PC-3 (cell line): ENCODE measurements at regions not wholly inside any gene's neighbourhood (a gene's known extent, or its start where the extent isn't known, plus 50 kb on each side); places are given as distances from the start of the nearest gene placed in this dataset.

ENCODE experiments used
- ATAC-seq: fragments of 200-7000 bp; cut with Tn5 transposase; 2 replicates; pipeline ENCODE4 v1.9.1; 2020; ENCODE audit warnings: mild to moderate bottlenecking, moderate library complexity
- BruUV-seq: library from RNA; stranded (reverse); fragments of 400-500 nt; replicated peaks from 2 replicates; lab custom pipeline; 2021; lab: Mats Ljungman, UMichigan
- CTCF ChIA-PET: fragments of 300-600 bp; sonication (Branson Sonifier 250); formaldehyde crosslinking; loops from one replicate; lab custom pipeline; 2022; ENCODE audit warnings: antibody characterized with exemption; lab: Charles Lee
- POLR2A ChIA-PET: fragments of 300-600 bp; sonication (Branson Sonifier 250); formaldehyde crosslinking; loops from one replicate; lab custom pipeline; 2022; ENCODE audit warnings: antibody characterized with exemption; ENCODE audit not compliant: unreplicated experiment; lab: Charles Lee
- DNase-seq: peaks from one replicate; pipeline ENCODE4 v3.0.0-alpha.2; 2015
- H2AFZ ChIP-seq: fragments of 300-600 bp; sonication (generic); 2 replicates; pipeline ENCODE4 v1.6.0; 2016; ENCODE audit warnings: antibody characterized with exemption, low read length
- H3F3A ChIP-seq: fragments of 300-600 bp; sonication (generic); one replicate; pipeline ENCODE4 v1.6.0; 2017; ENCODE audit warnings: antibody characterized with exemption, low read length, control low read depth, mild to moderate bottlenecking; ENCODE audit not compliant: unreplicated experiment
- H3K27ac ChIP-seq: fragments of 300-600 bp; sonication (generic); 2 replicates; pipeline ENCODE4 v1.5.1; 2016; ENCODE audit warnings: mild to moderate bottlenecking, low read length
- H3K27me3 ChIP-seq: fragments of 300-600 bp; sonication (generic); 2 replicates; pipeline ENCODE4 v1.6.1; 2016; ENCODE audit warnings: low read length, mixed read lengths
- H3K36me3 ChIP-seq: fragments of 300-600 bp; sonication (generic); 2 replicates; pipeline ENCODE4 v1.6.1; 2016; ENCODE audit warnings: low read depth, mixed run types, low read length, mixed read lengths
- H3K4me1 ChIP-seq: fragments of 300-600 bp; sonication (generic); 2 replicates; pipeline ENCODE4 v1.5.1; 2016; ENCODE audit warnings: low read length; ENCODE audit not compliant: insufficient read depth
- H3K4me2 ChIP-seq: fragments of 300-600 bp; sonication (generic); 2 replicates; pipeline ENCODE4 v1.6.0; 2016; ENCODE audit warnings: low read length
- H3K4me3 ChIP-seq: fragments of 300-600 bp; sonication (generic); 2 replicates; pipeline ENCODE4 v1.5.1; 2016; ENCODE audit warnings: mild to moderate bottlenecking, low read length, mixed read lengths
- H3K79me2 ChIP-seq: fragments of 300-600 bp; sonication (generic); 2 replicates; pipeline ENCODE4 v1.6.1; 2017; ENCODE audit warnings: low read length, mixed read lengths
- H3K9ac ChIP-seq: fragments of 300-600 bp; sonication (generic); 2 replicates; pipeline ENCODE4 v1.6.0; 2016; ENCODE audit warnings: mild to moderate bottlenecking, low read length
- H3K9me2 ChIP-seq: fragments of 300-600 bp; sonication (generic); replicated peaks from 2 replicates; pipeline ENCODE4 v1.6.1; 2016; ENCODE audit warnings: mixed run types, low read length, mixed read lengths
- H3K9me3 ChIP-seq: fragments of 300-600 bp; sonication (generic); 2 replicates; pipeline ENCODE4 v1.6.1; 2016; ENCODE audit warnings: low read length, mixed read lengths
- H4K20me1 ChIP-seq: fragments of 300-600 bp; sonication (generic); 2 replicates; pipeline ENCODE4 v1.6.1; 2016; ENCODE audit warnings: low read length, mixed read lengths
- EZH2 ChIP-seq: fragments of 300-600 bp; sonication (generic); IDR thresholded peaks from one replicate; pipeline ENCODE4 v1.6.1; 2017; ENCODE audit warnings: antibody characterized with exemption, mild to moderate bottlenecking, low read length; ENCODE audit not compliant: unreplicated experiment
- EZH2phosphoT487 ChIP-seq: fragments of 300-600 bp; sonication (generic); IDR thresholded peaks from 2 replicates; pipeline ENCODE4 v1.6.1; 2018; ENCODE audit warnings: mild to moderate bottlenecking, antibody characterized with exemption, low read length, borderline replicate concordance
- intact Hi-C: fragments of 100-400 bp; cut with micrococcal nuclease; formaldehyde crosslinking; loops from 2 replicates; pipeline ENCODE4 v1.9.0; 2023
- TF ChIP-seq, protein P1 (sequence below): fragments of 300-600 bp; sonication (generic); conservative IDR thresholded peaks from 2 replicates; pipeline ENCODE4 v1.5.1; 2017; ENCODE audit warnings: antibody characterized with exemption, low read depth, mild to moderate bottlenecking, low read length

DNA sequence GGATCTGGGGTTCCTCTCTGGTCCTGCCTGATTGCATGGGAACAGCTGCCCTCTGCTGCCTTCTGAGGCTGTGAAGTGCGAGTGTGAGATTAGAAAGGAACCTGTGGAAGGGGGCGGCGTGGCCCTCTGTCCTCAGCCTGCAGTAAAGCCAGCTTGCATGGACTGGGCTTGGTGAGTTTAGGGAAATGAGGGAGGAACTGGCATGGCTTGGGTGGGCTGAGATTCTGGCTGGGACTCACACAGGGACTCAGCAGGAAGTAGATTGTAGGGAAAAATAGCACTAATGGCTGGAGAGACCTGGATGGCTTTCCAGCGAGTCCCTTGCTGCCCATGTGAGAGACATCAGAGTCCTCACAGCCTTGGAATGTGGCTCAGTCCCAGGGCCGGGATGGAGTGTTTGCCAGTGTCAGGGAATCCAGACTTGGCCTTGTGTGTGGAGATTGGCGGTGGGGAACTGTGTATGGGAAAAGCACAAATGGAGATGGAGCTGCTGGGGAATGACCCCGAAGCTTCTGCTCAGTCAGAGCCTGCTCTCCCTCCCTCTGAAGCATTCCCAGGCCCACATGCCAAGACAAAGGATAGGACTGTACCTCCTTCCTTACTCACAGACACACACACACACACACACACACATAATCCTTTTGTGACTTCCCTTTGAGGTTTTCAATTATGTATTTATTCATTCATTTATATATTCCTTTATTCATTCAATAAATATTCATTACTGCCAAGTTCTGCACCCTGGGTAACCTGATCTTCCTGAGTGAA, 115.4 kb downstream of the ACAA2 start:
- DNase-seq = peak; percentile 51
- peaks cover 8% of the 10 kb centered on the region for H3K4me1 ChIP-seq
- H3K4me2 ChIP-seq = no peak overlapping the region
- CTCF ChIA-PET = interaction anchor here (0.5 kb wide), 1 partner anchor 138 kb away, joined by 3 read pairs; no protein-coding TSS in a partner anchor
- no peaks in the 10 kb centered on the region for H3K27me3 ChIP-seq
- H3K27ac ChIP-seq = peak overlapping the region; percentile 73
- peak; percentile 82 for ATAC-seq
- no peaks in the 10 kb centered on the region for H3K9me2 ChIP-seq
- H3K9ac ChIP-seq = peak overlapping the region; percentile 41
- TF ChIP-seq, protein P1, sequence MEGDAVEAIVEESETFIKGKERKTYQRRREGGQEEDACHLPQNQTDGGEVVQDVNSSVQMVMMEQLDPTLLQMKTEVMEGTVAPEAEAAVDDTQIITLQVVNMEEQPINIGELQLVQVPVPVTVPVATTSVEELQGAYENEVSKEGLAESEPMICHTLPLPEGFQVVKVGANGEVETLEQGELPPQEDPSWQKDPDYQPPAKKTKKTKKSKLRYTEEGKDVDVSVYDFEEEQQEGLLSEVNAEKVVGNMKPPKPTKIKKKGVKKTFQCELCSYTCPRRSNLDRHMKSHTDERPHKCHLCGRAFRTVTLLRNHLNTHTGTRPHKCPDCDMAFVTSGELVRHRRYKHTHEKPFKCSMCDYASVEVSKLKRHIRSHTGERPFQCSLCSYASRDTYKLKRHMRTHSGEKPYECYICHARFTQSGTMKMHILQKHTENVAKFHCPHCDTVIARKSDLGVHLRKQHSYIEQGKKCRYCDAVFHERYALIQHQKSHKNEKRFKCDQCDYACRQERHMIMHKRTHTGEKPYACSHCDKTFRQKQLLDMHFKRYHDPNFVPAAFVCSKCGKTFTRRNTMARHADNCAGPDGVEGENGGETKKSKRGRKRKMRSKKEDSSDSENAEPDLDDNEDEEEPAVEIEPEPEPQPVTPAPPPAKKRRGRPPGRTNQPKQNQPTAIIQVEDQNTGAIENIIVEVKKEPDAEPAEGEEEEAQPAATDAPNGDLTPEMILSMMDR = no peak
- no peak for TF ChIP-seq EZH2
- no peak for TF ChIP-seq EZH2phosphoT487
- H3F3A ChIP-seq = no peaks in the 10 kb centered on the region
- intact Hi-C loops = loop anchor here (10.0 kb wide), 1 partner anchor 133 kb away; the partner anchor contains the start of gene LIPG
- BruUV-seq = no TSS peak
- H4K20me1 ChIP-seq = no peaks in the 10 kb centered on the region
- no peaks in the 10 kb centered on the region for H3K79me2 ChIP-seq
- H3K4me3 ChIP-seq = no peak overlapping the region
- H2AFZ ChIP-seq = no peak overlapping the region
- POLR2A ChIA-PET = no interaction called here
- no peaks in the 10 kb centered on the region for H3K36me3 ChIP-seq
- no peaks in the 10 kb centered on the region for H3K9me3 ChIP-seq

- ATAC-seq = no peak
- no peaks in the 10 kb centered on the region for H3F3A ChIP-seq
- intact Hi-C loops = loop anchor here (10.0 kb wide), 1 partner anchor 132 kb away; the partner anchor contains the start of gene LIPG
- H3K9ac ChIP-seq = no peak overlapping the region
- no peaks in the 10 kb centered on the region for H3K9me3 ChIP-seq
- no peaks in the 10 kb centered on the region for H3K27me3 ChIP-seq
- ChIA-PET POLR2A (no interaction called here), CTCF (no interaction called here)
- H3K9me2 ChIP-seq = no peaks in the 10 kb centered on the region
- BruUV-seq = no TSS peak
- H3K27ac ChIP-seq = no peak overlapping the region
- H3K4me1 ChIP-seq = peaks cover 9% of the 10 kb centered on the region
- H3K79me2 ChIP-seq = no peaks in the 10 kb centered on the region
- no peaks in the 10 kb centered on the region for H3K36me3 ChIP-seq
- TF ChIP-seq EZH2 (no peak), EZH2phosphoT487 (no peak)
- TF ChIP-seq, protein P1 = no peak
- no peaks in the 10 kb centered on the region for H4K20me1 ChIP-seq
- H3K4me2 ChIP-seq = no peak overlapping the region
- H3K4me3 ChIP-seq = no peak overlapping the region
- DNase-seq = no peak
- H2AFZ ChIP-seq = no peak overlapping the region
These were observed 116.3 kb downstream of the ACAA2 start for GRCh38 chr18:49697049-49697448.

DNA sequence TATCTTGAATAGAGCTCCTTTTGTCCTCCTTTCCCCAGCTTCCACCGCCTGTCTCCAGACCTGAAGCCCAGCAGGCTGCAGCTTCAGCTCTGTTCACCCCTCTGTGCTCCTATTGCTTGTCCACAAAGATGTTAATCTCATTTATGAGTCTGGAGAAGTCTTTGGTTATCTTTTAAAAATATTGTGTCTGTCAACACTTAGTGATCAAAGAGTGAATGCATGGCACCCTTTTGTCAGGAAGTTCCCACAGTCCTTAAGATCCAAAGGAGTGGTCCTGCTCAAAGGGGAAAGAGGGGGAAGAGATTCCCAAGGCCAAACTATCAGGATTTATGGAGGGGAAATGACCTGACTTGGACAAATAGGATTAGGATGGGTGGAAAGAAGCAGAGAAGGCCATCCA, 118.9 kb downstream of the ACAA2 start:
- Histone ChIP-seq H3K27me3 (no peaks in the 10 kb centered on the region), H3K9me2 (no peaks in the 10 kb centered on the region), H3K4me2 (no peak overlapping the region), H3K9ac (no peak overlapping the region), H3K9me3 (no peaks in the 10 kb centered on the region), H3K79me2 (no peaks in the 10 kb centered on the region), H3K4me3 (no peak overlapping the region), H4K20me1 (no peaks in the 10 kb centered on the region), H2AFZ (no peak overlapping the region), H3K36me3 (no peaks in the 10 kb centered on the region), H3K4me1 (peaks cover 30% of the 10 kb centered on the region), H3K27ac (no peak overlapping the region), H3F3A (peaks cover 7% of the 10 kb centered on the region)
- POLR2A ChIA-PET = no interaction called here
- ATAC-seq = no peak
- no TSS peak for BruUV-seq
- no peak for DNase-seq
- TF ChIP-seq, protein P1 = no peak
- no peak for TF ChIP-seq EZH2phosphoT487
- no peak for TF ChIP-seq EZH2
- intact Hi-C loops = loop anchor here (10.0 kb wide), 1 partner anchor 130 kb away; the partner anchor contains the start of gene LIPG
- CTCF ChIA-PET = interaction anchor here (0.6 kb wide), 1 partner anchor 382 kb away, joined by 3 read pairs; no protein-coding TSS in a partner anchor
